ENCODE measurements at regions not wholly inside any gene's neighbourhood (a gene's known extent, or its start where the extent isn't known, plus 50 kb on each side); places are given as distances from the start of the nearest gene placed in this dataset.
"Not testable (repeated sequence)": the region's sequence is repeated elsewhere in the genome, so short reads cannot be mapped to it uniquely, and the experiment has no call there.

GRCh38 chr15:47047981-47048380, 669.3 kb upstream of the SEMA6D start:
- not testable (repeated sequence) for H3K4me3 ChIP-seq (ENCODE audit: insufficient read depth, low read depth, low read length); DNase-seq; H3K27me3 ChIP-seq (ENCODE audit: control insufficient read depth, insufficient read depth, low read length); H3K36me3 ChIP-seq (replicated peaks; ENCODE audit: control insufficient read depth, insufficient read depth, low read length)

- DNase-seq, result no peak
- Histone ChIP-seq H3K27me3 (ENCODE audit: control insufficient read depth, insufficient read depth, low read length) (no peaks in the 10 kb centered on the region), H3K36me3 (replicated peaks; ENCODE audit: control insufficient read depth, insufficient read depth, low read length) (no peaks in the 10 kb centered on the region)
Observed at GRCh38 chr15:47066392-47066791, 650.9 kb upstream of the SEMA6D start.

GRCh38 chr15:47077846-47078245, 639.5 kb upstream of the SEMA6D start:
- H3K36me3 ChIP-seq (replicated peaks; ENCODE audit: control insufficient read depth, insufficient read depth, low read length); H3K4me3 ChIP-seq (ENCODE audit: insufficient read depth, low read depth, low read length); DNase-seq; H3K27me3 ChIP-seq (ENCODE audit: control insufficient read depth, insufficient read depth, low read length): not testable (repeated sequence)

More at GRCh38 chr15:47066392-47066791, 650.9 kb upstream of the SEMA6D start:
- no peak overlapping the region for H3K4me3 ChIP-seq (ENCODE audit: insufficient read depth, low read depth, low read length)

GRCh38 chr15:47095833-47096232, 621.5 kb upstream of the SEMA6D start:
- no peaks in the 10 kb centered on the region for H3K27me3 ChIP-seq (ENCODE audit: control insufficient read depth, insufficient read depth, low read length)
- H3K4me3 ChIP-seq (ENCODE audit: insufficient read depth, low read depth, low read length), result no peak overlapping the region
- no peaks in the 10 kb centered on the region for H3K36me3 ChIP-seq (replicated peaks; ENCODE audit: control insufficient read depth, insufficient read depth, low read length)
- DNase-seq, result no peak

- not testable (repeated sequence) for H3K4me3 ChIP-seq (ENCODE audit: insufficient read depth, low read depth, low read length); DNase-seq; H3K27me3 ChIP-seq (ENCODE audit: control insufficient read depth, insufficient read depth, low read length); H3K36me3 ChIP-seq (replicated peaks; ENCODE audit: control insufficient read depth, insufficient read depth, low read length)
Observed at GRCh38 chr15:47098526-47098925, 618.8 kb upstream of the SEMA6D start.

- not testable (repeated sequence) for H3K27me3 ChIP-seq (ENCODE audit: control insufficient read depth, insufficient read depth, low read length); DNase-seq; H3K36me3 ChIP-seq (replicated peaks; ENCODE audit: control insufficient read depth, insufficient read depth, low read length); H3K4me3 ChIP-seq (ENCODE audit: insufficient read depth, low read depth, low read length)
Observed at GRCh38 chr15:47099801-47100200, 617.5 kb upstream of the SEMA6D start.

- not testable (repeated sequence) for DNase-seq; H3K36me3 ChIP-seq (replicated peaks; ENCODE audit: control insufficient read depth, insufficient read depth, low read length); H3K27me3 ChIP-seq (ENCODE audit: control insufficient read depth, insufficient read depth, low read length); H3K4me3 ChIP-seq (ENCODE audit: insufficient read depth, low read depth, low read length)
Observed at GRCh38 chr15:47108800-47109199, 608.5 kb upstream of the SEMA6D start.

GRCh38 chr15:47116698-47117097, 600.6 kb upstream of the SEMA6D start:
- no peaks in the 10 kb centered on the region for H3K27me3 ChIP-seq (ENCODE audit: control insufficient read depth, insufficient read depth, low read length)
- no peak for DNase-seq
- H3K4me3 ChIP-seq (ENCODE audit: insufficient read depth, low read depth, low read length), result no peak overlapping the region
- no peaks in the 10 kb centered on the region for H3K36me3 ChIP-seq (replicated peaks; ENCODE audit: control insufficient read depth, insufficient read depth, low read length)

GRCh38 chr15:47119349-47119748, 598.0 kb upstream of the SEMA6D start:
- no peak for DNase-seq
- Histone ChIP-seq H3K4me3 (ENCODE audit: insufficient read depth, low read depth, low read length) (no peak overlapping the region), H3K36me3 (replicated peaks; ENCODE audit: control insufficient read depth, insufficient read depth, low read length) (no peaks in the 10 kb centered on the region), H3K27me3 (ENCODE audit: control insufficient read depth, insufficient read depth, low read length) (no peaks in the 10 kb centered on the region)

GRCh38 chr15:47124430-47125102, 592.7 kb upstream of the SEMA6D start:
- no peaks in the 10 kb centered on the region for H3K27me3 ChIP-seq (ENCODE audit: control insufficient read depth, insufficient read depth, low read length)
- H3K4me3 ChIP-seq (ENCODE audit: insufficient read depth, low read depth, low read length), result no peak overlapping the region
- no peaks in the 10 kb centered on the region for H3K36me3 ChIP-seq (replicated peaks; ENCODE audit: control insufficient read depth, insufficient read depth, low read length)
- no peak for DNase-seq

GRCh38 chr15:47129033-47129432, 588.3 kb upstream of the SEMA6D start:
- no peaks in the 10 kb centered on the region for H3K27me3 ChIP-seq (ENCODE audit: control insufficient read depth, insufficient read depth, low read length)
- H3K36me3 ChIP-seq (replicated peaks; ENCODE audit: control insufficient read depth, insufficient read depth, low read length), result no peaks in the 10 kb centered on the region
- no peak overlapping the region for H3K4me3 ChIP-seq (ENCODE audit: insufficient read depth, low read depth, low read length)
- no peak for DNase-seq

- not testable (repeated sequence) for H3K36me3 ChIP-seq (replicated peaks; ENCODE audit: control insufficient read depth, insufficient read depth, low read length); H3K27me3 ChIP-seq (ENCODE audit: control insufficient read depth, insufficient read depth, low read length); H3K4me3 ChIP-seq (ENCODE audit: insufficient read depth, low read depth, low read length); DNase-seq
Observed at GRCh38 chr15:47131450-47131849, 585.9 kb upstream of the SEMA6D start.

GRCh38 chr15:47135267-47135666, 582.0 kb upstream of the SEMA6D start:
- H3K36me3 ChIP-seq (replicated peaks; ENCODE audit: control insufficient read depth, insufficient read depth, low read length), result no peaks in the 10 kb centered on the region
- no peak for DNase-seq

GRCh38 chr15:47136236-47136635, 581.1 kb upstream of the SEMA6D start:
- no peaks in the 10 kb centered on the region for H3K36me3 ChIP-seq (replicated peaks; ENCODE audit: control insufficient read depth, insufficient read depth, low read length)
- DNase-seq, result no peak
- no peaks in the 10 kb centered on the region; the same call in 1 of the 2 replicates for H3K27me3 ChIP-seq (ENCODE audit: control insufficient read depth, insufficient read depth, low read length)
- no peak overlapping the region for H3K4me3 ChIP-seq (ENCODE audit: insufficient read depth, low read depth, low read length)

More at GRCh38 chr15:47135267-47135666, 582.0 kb upstream of the SEMA6D start:
- Histone ChIP-seq H3K4me3 (ENCODE audit: insufficient read depth, low read depth, low read length) (no peak overlapping the region), H3K27me3 (ENCODE audit: control insufficient read depth, insufficient read depth, low read length) (no peaks in the 10 kb centered on the region; the same call in 1 of the 2 replicates)

- no peak overlapping the region for H3K4me3 ChIP-seq (ENCODE audit: insufficient read depth, low read depth, low read length)
- DNase-seq, result no peak
- H3K36me3 ChIP-seq (replicated peaks; ENCODE audit: control insufficient read depth, insufficient read depth, low read length), result no peaks in the 10 kb centered on the region
- H3K27me3 ChIP-seq (ENCODE audit: control insufficient read depth, insufficient read depth, low read length), result no peaks in the 10 kb centered on the region; the same call in 1 of the 2 replicates
Observed at GRCh38 chr15:47139965-47140364, 577.3 kb upstream of the SEMA6D start.

- DNase-seq, result no peak
- H3K4me3 ChIP-seq (ENCODE audit: insufficient read depth, low read depth, low read length), result no peak overlapping the region
Observed at GRCh38 chr15:47157827-47158226, 559.5 kb upstream of the SEMA6D start.

More at GRCh38 chr15:47157827-47158226, 559.5 kb upstream of the SEMA6D start:
- no peaks in the 10 kb centered on the region for H3K27me3 ChIP-seq (ENCODE audit: control insufficient read depth, insufficient read depth, low read length)
- no peaks in the 10 kb centered on the region for H3K36me3 ChIP-seq (replicated peaks; ENCODE audit: control insufficient read depth, insufficient read depth, low read length)

All from H7 (cell line).